Adrenal gland (tissue), 9 donors: ENCODE measurements at regions not wholly inside any gene's neighbourhood (a gene's known extent, or its start where the extent isn't known, plus 50 kb on each side); places are given as distances from the start of the nearest gene placed in this dataset.

Source experiments
- DNase-seq, 7 donors: peaks; one replicate each; pipeline ENCODE4 v3.0.0-alpha.2; 2019 to 2020
- H3K27ac ChIP-seq, 5 donors: fragments of 200-600 bp; sonication (generic) in 4 of 5; 1 replicate in 3 of 5; 2 replicates in 2 of 5; pipeline versions ENCODE4 v1.5.1 to v1.8.0; 2016 to 2020; ENCODE audit warnings: mild to moderate bottlenecking in 1 of 5
- H3K27me3 ChIP-seq: fragments of 200-600 bp; 2 replicates; pipeline ENCODE4 v1.8.0; 2021
- H3K36me3 ChIP-seq, 2 donors: fragments of 200-600 bp; replicated peaks in 1 of 2; 1 replicate in 1 of 2; 2 replicates in 1 of 2; pipeline versions ENCODE4 v1.5.1 to v1.8.0; 2018 to 2022
- H3K4me1 ChIP-seq, 2 donors: fragments of 200-600 bp; replicated peaks in 1 of 2; 1 replicate in 1 of 2; 2 replicates in 1 of 2; pipeline versions ENCODE4 v1.5.1 to v1.8.0; 2018 to 2021
- H3K4me3 ChIP-seq, 4 donors: fragments of 200-600 bp; sonication (generic) in 3 of 4; one replicate each; pipeline ENCODE4 v1.5.1; 2016 to 2018
- H3K9me3 ChIP-seq, 3 donors: fragments of 200-600 bp; sonication (generic) in 1 of 3; replicated peaks in 1 of 3; 1 replicate in 2 of 3; 2 replicates in 1 of 3; pipeline versions ENCODE4 v1.5.1 to v1.8.0; 2016 to 2021
- POLR2A ChIP-seq, 2 donors: fragments of 450-650 bp; IDR thresholded peaks; one replicate each; pipeline ENCODE4 v1.6.1; 2017; ENCODE audit warnings: antibody characterized with exemption in 2 of 2, mild to moderate bottlenecking in 2 of 2, moderate library complexity in 1 of 2
- WGBS, 4 donors: extraction: QIAGEN DNeasy Blood & Tissue Kit in 2 of 4; methylation state at CpG; one replicate each; pipeline versions ENCODE4 v1.1.5 to v1.1.7; 2013 to 2017; 5-methylcytosine and 5-hydroxymethylcytosine counted together
- intact Hi-C, 2 donors: fragments of 100-400 bp; cut with DNase I; formaldehyde crosslinking; loops; one replicate each; pipeline versions ENCODE4 v1.14.1 to v1.15.0; 2022 to 2023
- TF ChIP-seq, protein P1 (sequence below), 6 experiments: fragments of 450-650 bp in 4 of 6; fragments of 200-600 bp in 2 of 6; sonication (generic) in 1 of 6; IDR thresholded peaks; 1 replicate in 5 of 6; 2 replicates in 1 of 6; pipeline versions ENCODE4 v1.5.1 to v1.8.0; 2016 to 2021; ENCODE audit warnings: antibody characterized with exemption in 6 of 6, mild to moderate bottlenecking in 2 of 6, moderate library complexity in 1 of 6
- donor health status: healthy with polysubstance abuse.
- donor health status: Bipolar disorder and iron deficiency.
- donor health status: DM: yes; HTN: yes; CAD: no.
- donor health status: DM: no; HTN: no; CAD: no.
- donor health status: DM: no; HTN: no; CAD: no.

GRCh38 chr2:194004590-194005206 lies 1652.3 kb upstream of the SLC39A10 start:
- TF ChIP-seq POLR2A (IDR thresholded peaks at IDR 0.05), result no peak
- TF ChIP-seq, protein P1, sequence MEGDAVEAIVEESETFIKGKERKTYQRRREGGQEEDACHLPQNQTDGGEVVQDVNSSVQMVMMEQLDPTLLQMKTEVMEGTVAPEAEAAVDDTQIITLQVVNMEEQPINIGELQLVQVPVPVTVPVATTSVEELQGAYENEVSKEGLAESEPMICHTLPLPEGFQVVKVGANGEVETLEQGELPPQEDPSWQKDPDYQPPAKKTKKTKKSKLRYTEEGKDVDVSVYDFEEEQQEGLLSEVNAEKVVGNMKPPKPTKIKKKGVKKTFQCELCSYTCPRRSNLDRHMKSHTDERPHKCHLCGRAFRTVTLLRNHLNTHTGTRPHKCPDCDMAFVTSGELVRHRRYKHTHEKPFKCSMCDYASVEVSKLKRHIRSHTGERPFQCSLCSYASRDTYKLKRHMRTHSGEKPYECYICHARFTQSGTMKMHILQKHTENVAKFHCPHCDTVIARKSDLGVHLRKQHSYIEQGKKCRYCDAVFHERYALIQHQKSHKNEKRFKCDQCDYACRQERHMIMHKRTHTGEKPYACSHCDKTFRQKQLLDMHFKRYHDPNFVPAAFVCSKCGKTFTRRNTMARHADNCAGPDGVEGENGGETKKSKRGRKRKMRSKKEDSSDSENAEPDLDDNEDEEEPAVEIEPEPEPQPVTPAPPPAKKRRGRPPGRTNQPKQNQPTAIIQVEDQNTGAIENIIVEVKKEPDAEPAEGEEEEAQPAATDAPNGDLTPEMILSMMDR (IDR thresholded peaks at IDR 0.05), result no peak
- WGBS, 4 donors, result 78 to 86% (median 83%) methylated on average over 2 of the region's 2 CpGs
- intact Hi-C loops, result no loop called here

DNA sequence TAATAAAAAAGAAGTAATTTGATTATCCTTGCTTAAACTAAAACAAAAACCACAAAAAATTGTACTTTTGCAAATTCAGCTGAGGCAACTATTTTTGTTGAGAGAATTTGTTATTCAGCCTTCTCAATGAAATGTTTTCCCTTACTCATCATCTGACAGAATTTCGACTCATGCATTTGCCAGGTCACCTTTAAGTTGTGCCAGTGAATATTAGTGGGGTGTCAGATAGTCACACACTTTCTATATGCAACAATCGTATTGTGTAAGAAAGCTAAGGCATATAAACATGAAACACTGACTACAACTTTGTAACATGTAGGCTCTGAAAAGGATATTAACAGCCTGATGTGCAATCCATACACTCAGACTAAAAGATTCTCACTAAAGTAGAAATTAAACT lies 1653.1 kb upstream of the SLC39A10 start:
- Histone ChIP-seq H3K4me1 (no peaks in the 10 kb centered on the region), H3K36me3 (no peaks in the 10 kb centered on the region), H3K27ac (no peak overlapping the region), H3K27me3 (no peaks in the 10 kb centered on the region), H3K9me3 (no peaks in the 10 kb centered on the region), H3K4me3 (no peak overlapping the region)
- DNase-seq, result no peak
- intact Hi-C loops, result no loop called here
- TF ChIP-seq, protein P1 (IDR thresholded peaks at IDR 0.05), result no peak
- no peak for TF ChIP-seq POLR2A (IDR thresholded peaks at IDR 0.05)
- WGBS, 4 donors, result 63 to 81% (median 72%) methylated on average over 2 of the region's 2 CpGs

More at GRCh38 chr2:194004590-194005206, 1652.3 kb upstream of the SLC39A10 start:
- Histone ChIP-seq H3K27ac (no peak overlapping the region), H3K36me3 (no peaks in the 10 kb centered on the region), H3K27me3 (no peaks in the 10 kb centered on the region), H3K9me3 (no peaks in the 10 kb centered on the region), H3K4me3 (no peak overlapping the region), H3K4me1 (no peaks in the 10 kb centered on the region)
- no peak for DNase-seq

GRCh38 chr2:194002699-194003368 lies 1654.2 kb upstream of the SLC39A10 start:
- Histone ChIP-seq H3K9me3 (no peaks in the 10 kb centered on the region), H3K4me3 (no peak overlapping the region), H3K4me1 (no peaks in the 10 kb centered on the region), H3K27me3 (no peaks in the 10 kb centered on the region), H3K27ac (no peak overlapping the region), H3K36me3 (no peaks in the 10 kb centered on the region)
- WGBS, 4 donors, result 80 to 84% (median 82%) methylated on average over 10 to 23 of the region's 23 CpGs
- DNase-seq, result no peak
- TF ChIP-seq, protein P1 (IDR thresholded peaks at IDR 0.05), result no peak
- intact Hi-C loops, result no loop called here

DNA sequence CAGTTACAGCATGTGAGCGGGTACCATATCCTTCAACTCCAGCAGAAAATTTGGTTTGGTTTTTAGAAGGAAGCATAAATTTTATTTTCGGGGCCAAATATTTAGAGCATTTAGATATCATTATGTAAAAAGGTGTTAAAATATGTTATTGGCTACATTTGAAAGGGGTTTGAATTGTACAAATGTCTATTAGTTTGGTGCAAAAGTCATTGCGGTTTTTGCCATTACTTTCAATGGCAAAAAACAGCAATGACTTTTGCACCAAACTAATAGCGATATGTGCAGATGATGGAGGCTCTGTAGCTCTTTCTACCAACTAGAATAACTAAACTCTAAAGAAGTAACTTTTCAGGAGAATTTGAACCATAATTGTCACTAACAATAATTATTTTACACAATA lies 1666.2 kb upstream of the SLC39A10 start:
- Histone ChIP-seq H3K27ac (no peak overlapping the region), H3K9me3 (no peaks in the 10 kb centered on the region), H3K4me1 (no peaks in the 10 kb centered on the region), H3K27me3 (no peaks in the 10 kb centered on the region), H3K4me3 (no peak overlapping the region), H3K36me3 (no peaks in the 10 kb centered on the region)
- DNase-seq, result no peak
- WGBS, 4 donors, result 62 to 79% (median 66%) methylated on average over 4 of the region's 4 CpGs
- intact Hi-C loops, result no loop called here
- TF ChIP-seq, protein P1 (IDR thresholded peaks at IDR 0.05), result no peak
- TF ChIP-seq POLR2A (IDR thresholded peaks at IDR 0.05), result no peak
